Epithelial cell of esophagus (primary cell): ENCODE measurements at regions not wholly inside any gene's neighbourhood (a gene's known extent, or its start where the extent isn't known, plus 50 kb on each side); places are given as distances from the start of the nearest gene placed in this dataset.
A peak's percentile ranks its signal among the peaks of the same experiment; 100 is the strongest.

ENCODE experiments used
- DNase-seq: peaks from one replicate; pipeline ENCODE4 v3.0.0; 2010; ENCODE audit warnings: low read depth
- H3K4me3 ChIP-seq: 2 replicates; pipeline ENCODE4 v1.5.1; 2011; ENCODE audit warnings: mild to moderate bottlenecking, low read length, control low read depth
- TF ChIP-seq, protein P1 (sequence below): IDR thresholded peaks from 2 replicates; pipeline ENCODE4 v1.5.1; 2011; ENCODE audit warnings: low read depth, mild to moderate bottlenecking, low read length, control low read depth, inconsistent platforms; ENCODE audit not compliant: insufficient read depth; ENCODE audit errors: missing control alignments

- TF ChIP-seq, protein P1, sequence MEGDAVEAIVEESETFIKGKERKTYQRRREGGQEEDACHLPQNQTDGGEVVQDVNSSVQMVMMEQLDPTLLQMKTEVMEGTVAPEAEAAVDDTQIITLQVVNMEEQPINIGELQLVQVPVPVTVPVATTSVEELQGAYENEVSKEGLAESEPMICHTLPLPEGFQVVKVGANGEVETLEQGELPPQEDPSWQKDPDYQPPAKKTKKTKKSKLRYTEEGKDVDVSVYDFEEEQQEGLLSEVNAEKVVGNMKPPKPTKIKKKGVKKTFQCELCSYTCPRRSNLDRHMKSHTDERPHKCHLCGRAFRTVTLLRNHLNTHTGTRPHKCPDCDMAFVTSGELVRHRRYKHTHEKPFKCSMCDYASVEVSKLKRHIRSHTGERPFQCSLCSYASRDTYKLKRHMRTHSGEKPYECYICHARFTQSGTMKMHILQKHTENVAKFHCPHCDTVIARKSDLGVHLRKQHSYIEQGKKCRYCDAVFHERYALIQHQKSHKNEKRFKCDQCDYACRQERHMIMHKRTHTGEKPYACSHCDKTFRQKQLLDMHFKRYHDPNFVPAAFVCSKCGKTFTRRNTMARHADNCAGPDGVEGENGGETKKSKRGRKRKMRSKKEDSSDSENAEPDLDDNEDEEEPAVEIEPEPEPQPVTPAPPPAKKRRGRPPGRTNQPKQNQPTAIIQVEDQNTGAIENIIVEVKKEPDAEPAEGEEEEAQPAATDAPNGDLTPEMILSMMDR, result peak; percentile 6
- H3K4me3 ChIP-seq, result no peak overlapping the region
- DNase-seq, result no peak
Observed at GRCh38 chr2:145638675-145639074, 1118.8 kb upstream of the ZEB2 start.

GRCh38 chr2:145635706-145636427 lies 1115.9 kb upstream of the ZEB2 start:
- no peak overlapping the region for H3K4me3 ChIP-seq
- TF ChIP-seq, protein P1, result no peak
- DNase-seq, result peak; percentile 43

GRCh38 chr2:145631561-145631960 lies 1111.6 kb upstream of the ZEB2 start:
- TF ChIP-seq, protein P1, result no peak
- DNase-seq, result peak; percentile 63
- H3K4me3 ChIP-seq, result no peak overlapping the region

- H3K4me3 ChIP-seq, result no peak overlapping the region
- TF ChIP-seq, protein P1, result no peak
- no peak for DNase-seq
Observed at GRCh38 chr2:145626301-145626700, 1106.4 kb upstream of the ZEB2 start.

- TF ChIP-seq, protein P1, result no peak
- H3K4me3 ChIP-seq, result no peak overlapping the region
- DNase-seq, result no peak
Observed at GRCh38 chr2:145625111-145625510, 1105.2 kb upstream of the ZEB2 start.

- peak; percentile 41 for DNase-seq
- H3K4me3 ChIP-seq, result no peak overlapping the region
- TF ChIP-seq, protein P1, result no peak
Observed at GRCh38 chr2:145623136-145623535, 1103.2 kb upstream of the ZEB2 start.

DNA sequence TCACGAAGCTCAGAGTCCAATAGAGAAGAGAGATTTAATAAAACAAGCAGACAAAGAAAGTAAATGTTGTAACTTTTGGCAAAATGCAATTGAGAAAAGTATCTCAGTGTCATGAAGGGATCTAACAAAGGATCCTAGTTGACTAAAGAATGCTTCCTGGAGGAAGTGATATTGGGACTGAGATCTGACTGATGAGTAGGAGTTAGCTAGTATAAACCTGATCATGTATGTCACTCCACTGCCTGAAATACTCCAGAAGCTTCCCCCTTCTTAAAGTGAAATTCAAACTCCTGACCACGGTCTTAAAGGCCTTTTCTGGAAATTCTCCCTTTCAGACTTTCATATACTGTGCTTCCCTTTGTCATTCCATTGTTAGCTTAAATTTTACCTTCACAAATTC lies 1102.4 kb upstream of the ZEB2 start:
- DNase-seq, result no peak
- no peak overlapping the region for H3K4me3 ChIP-seq
- TF ChIP-seq, protein P1, result no peak
